ENCODE measurements at regions not wholly inside any gene's neighbourhood (a gene's known extent, or its start where the extent isn't known, plus 50 kb on each side); places are given as distances from the start of the nearest gene placed in this dataset.

GRCh38 chr10:111976557-111976956 is 207.0 kb downstream of the GPAM start:
- no peak overlapping the region for H3K4me2 ChIP-seq (ENCODE audit: control insufficient read depth, insufficient read depth)
- no peak overlapping the region for H2AFZ ChIP-seq (ENCODE audit: control insufficient read depth, low read depth, low read length)
- ATAC-seq (no peak), FAIRE-seq (no peak), DNase-seq (ENCODE audit: low read depth, low spot score) (no peak)
- H3K4me1 ChIP-seq (ENCODE audit: control insufficient read depth, insufficient read depth, low read length) = no peaks in the 10 kb centered on the region
- H3K9me3 ChIP-seq (replicated peaks; ENCODE audit: control insufficient read depth, insufficient read depth, low read length) = no peaks in the 10 kb centered on the region
- ChIA-PET POLR2A (no interaction called here), SMC1A (ENCODE audit: uncharacterized antibody, unreplicated experiment) (no interaction called here), CTCF (no interaction called here), RAD21 (ENCODE audit: unreplicated experiment) (no interaction called here)
- no peaks in the 10 kb centered on the region for H4K20me1 ChIP-seq (ENCODE audit: control insufficient read depth, insufficient read depth)
- H3K4me3 ChIP-seq = no peak overlapping the region
- no TSS peak for BruUV-seq (replicated peaks)
- H3K9ac ChIP-seq (ENCODE audit: control insufficient read depth, insufficient read depth, low read length) = no peak overlapping the region
- intact Hi-C loops (cut with micrococcal nuclease; ENCODE audit: unreplicated experiment) = no loop called here
- no peaks in the 10 kb centered on the region for H3K36me3 ChIP-seq (ENCODE audit: control insufficient read depth in 2 of 2, insufficient read depth in 2 of 2, low read length in 1 of 2)
- no peaks in the 10 kb centered on the region; a peak in 1 of 4 replicates for H3K27me3 ChIP-seq (replicated peaks in 1 of 2; ENCODE audit: control insufficient read depth in 2 of 2, insufficient read depth in 2 of 2, low read length in 1 of 2)
- H3K27ac ChIP-seq (ENCODE audit: control insufficient read depth, insufficient read depth) = no peak overlapping the region
- WGBS (ENCODE audit: insufficient coverage, insufficient replicate concordance, low lambda C conversion rate, missing lambda C conversion rate) = 25% methylated on average over 2 of the region's 2 CpGs
- in situ Hi-C loops (cut with MboI) = no loop called here
- no peaks in the 10 kb centered on the region for H3K79me2 ChIP-seq (ENCODE audit: control insufficient read depth, insufficient read depth, low read length)
- no peak for TF ChIP-seq SMARCA5 (IDR thresholded peaks at IDR 0.05)
- no peak for TF ChIP-seq ZNF384 (IDR thresholded peaks at IDR 0.05; ENCODE audit: borderline replicate concordance, low read depth, low read length)
- no peak for TF ChIP-seq RFX5 (IDR thresholded peaks at IDR 0.05; ENCODE audit: low read depth, low read length)
- TF ChIP-seq HCFC1 (IDR thresholded peaks at IDR 0.05; ENCODE audit: low read length) = no peak
- no peak for TF ChIP-seq ZNF24 (IDR thresholded peaks at IDR 0.05)
- no peak for TF ChIP-seq ESRRA (IDR thresholded peaks at IDR 0.05; ENCODE audit: low read length)
- no peak for TF ChIP-seq FOS (IDR thresholded peaks at IDR 0.05; ENCODE audit: borderline replicate concordance, extremely low read depth, insufficient read length)

GRCh38 chr10:111984057-111984456 is 199.5 kb downstream of the GPAM start:
- TF ChIP-seq RELB (IDR thresholded peaks at IDR 0.05; ENCODE audit: low read depth) = no peak
- no peak for TF ChIP-seq RCOR1 (conservative IDR thresholded peaks at IDR 0.05; ENCODE audit: low read depth, low read length)
- TF ChIP-seq KDM1A (IDR thresholded peaks at IDR 0.05; ENCODE audit: borderline replicate concordance) = no peak
- no peak for TF ChIP-seq TBL1XR1 (IDR thresholded peaks at IDR 0.05; ENCODE audit: low read depth, low read length)
- no peak for TF ChIP-seq RELA (IDR thresholded peaks at IDR 0.05; ENCODE audit: borderline replicate concordance, partially characterized antibody)
- TF ChIP-seq MTA3 (IDR thresholded peaks at IDR 0.05; ENCODE audit: borderline replicate concordance, low read length) = no peak
- TF ChIP-seq MLLT1 (IDR thresholded peaks at IDR 0.05) = no peak
- ChIA-PET CTCF (no interaction called here), RAD21 (ENCODE audit: unreplicated experiment) (no interaction called here), POLR2A (no interaction called here), SMC1A (ENCODE audit: uncharacterized antibody, unreplicated experiment) (no interaction called here)
- FAIRE-seq (no peak), DNase-seq (ENCODE audit: low read depth, low spot score) (no peak), ATAC-seq (no peak)
- intact Hi-C loops (cut with micrococcal nuclease; ENCODE audit: unreplicated experiment) = no loop called here
- no TSS peak for BruUV-seq (replicated peaks)
- H2AFZ ChIP-seq (ENCODE audit: control insufficient read depth, low read depth, low read length) = no peak overlapping the region
- in situ Hi-C loops (cut with MboI) = no loop called here
- H3K9me3 ChIP-seq (replicated peaks; ENCODE audit: control insufficient read depth, insufficient read depth, low read length) = no peaks in the 10 kb centered on the region
- no peaks in the 10 kb centered on the region for H4K20me1 ChIP-seq (ENCODE audit: control insufficient read depth, insufficient read depth)
- WGBS (ENCODE audit: insufficient coverage, insufficient replicate concordance, low lambda C conversion rate, missing lambda C conversion rate) = 33% methylated on average over 6 of the region's 6 CpGs
- H3K9ac ChIP-seq (ENCODE audit: control insufficient read depth, insufficient read depth, low read length) = no peak overlapping the region
- H3K79me2 ChIP-seq (ENCODE audit: control insufficient read depth, insufficient read depth, low read length) = no peaks in the 10 kb centered on the region
- H3K36me3 ChIP-seq (ENCODE audit: control insufficient read depth in 2 of 2, insufficient read depth in 2 of 2, low read length in 1 of 2) = no peaks in the 10 kb centered on the region
- no peak overlapping the region for H3K4me3 ChIP-seq
- no peak overlapping the region for H3K27ac ChIP-seq (ENCODE audit: control insufficient read depth, insufficient read depth)
- no peaks in the 10 kb centered on the region for H3K4me1 ChIP-seq (ENCODE audit: control insufficient read depth, insufficient read depth, low read length)
- no peaks in the 10 kb centered on the region; a peak in 1 of 4 replicates for H3K27me3 ChIP-seq (replicated peaks in 1 of 2; ENCODE audit: control insufficient read depth in 2 of 2, insufficient read depth in 2 of 2, low read length in 1 of 2)
- H3K4me2 ChIP-seq (ENCODE audit: control insufficient read depth, insufficient read depth) = no peak overlapping the region
